DOHH2 (cell line): ENCODE measurements at regions not wholly inside any gene's neighbourhood (a gene's known extent, or its start where the extent isn't known, plus 50 kb on each side); places are given as distances from the start of the nearest gene placed in this dataset.

Experiments used
- H3F3A ChIP-seq: fragments of 200-600 bp; sonication (generic), shearing (Covaris generic); 2 replicates; pipeline ENCODE4 v1.6.0; 2016; ENCODE audit warnings: antibody characterized with exemption, mild to moderate bottlenecking; ENCODE audit not compliant: control insufficient read depth, insufficient read depth
- H3K27ac ChIP-seq: fragments of 200-600 bp; sonication (generic); 2 replicates; pipeline ENCODE4 v1.5.1; 2014; ENCODE audit warnings: low read depth, mild to moderate bottlenecking, low read length, moderate library complexity
- H3K27me3 ChIP-seq: fragments of 200-600 bp; sonication (generic); 2 replicates; pipeline ENCODE4 v1.6.1; 2014; ENCODE audit warnings: mild to moderate bottlenecking, low read length, mixed read lengths; ENCODE audit not compliant: control insufficient read depth
- H3K36me3 ChIP-seq: fragments of 200-600 bp; sonication (generic); 2 replicates; pipeline ENCODE4 v1.6.1; 2014; ENCODE audit warnings: mild to moderate bottlenecking, low read length, moderate library complexity, mixed read lengths; ENCODE audit not compliant: control insufficient read depth
- H3K4me1 ChIP-seq: fragments of 200-600 bp; sonication (generic); 2 replicates; pipeline ENCODE4 v1.6.1; 2014; ENCODE audit warnings: mild to moderate bottlenecking, low read length, mixed read lengths; ENCODE audit not compliant: control insufficient read depth
- H3K4me2 ChIP-seq: fragments of 200-600 bp; sonication (generic); 2 replicates; pipeline ENCODE4 v1.6.0; 2014; ENCODE audit warnings: mild to moderate bottlenecking, low read length, moderate library complexity
- H3K4me3 ChIP-seq: fragments of 200-600 bp; sonication (generic); 2 replicates; pipeline ENCODE4 v1.5.1; 2014; ENCODE audit warnings: mild to moderate bottlenecking, low read length, mixed read lengths
- H3K79me2 ChIP-seq: fragments of 200-600 bp; sonication (generic); 2 replicates; pipeline ENCODE4 v1.6.1; 2014; ENCODE audit warnings: mild to moderate bottlenecking, low read length, mixed read lengths; ENCODE audit not compliant: control insufficient read depth
- H3K9me2 ChIP-seq: fragments of 200-600 bp; sonication (generic); replicated peaks from 2 replicates; pipeline ENCODE4 v1.6.1; 2014; ENCODE audit warnings: mild to moderate bottlenecking, low read length, mixed read lengths; ENCODE audit not compliant: control insufficient read depth
- H3K9me3 ChIP-seq: fragments of 200-600 bp; sonication (generic); 2 replicates; pipeline ENCODE4 v1.6.1; 2014; ENCODE audit warnings: antibody characterized with exemption, low read length, mixed read lengths; ENCODE audit not compliant: control insufficient read depth, insufficient read depth
- H4K20me1 ChIP-seq: fragments of 200-600 bp; sonication (generic); 2 replicates; pipeline ENCODE4 v1.6.0; 2014; ENCODE audit warnings: low read depth, mild to moderate bottlenecking, antibody characterized with exemption, low read length, moderate library complexity; ENCODE audit not compliant: control insufficient read depth, insufficient read depth
- CTCF ChIP-seq: fragments of 200-600 bp; sonication (generic); IDR thresholded peaks from one replicate; pipeline ENCODE4 v1.5.1; 2014; ENCODE audit warnings: antibody characterized with exemption, mild to moderate bottlenecking, low read depth, low read length; ENCODE audit not compliant: poor library complexity, severe bottlenecking
- EZH2phosphoT487 ChIP-seq: fragments of 200-600 bp; sonication (generic); IDR thresholded peaks from 2 replicates; pipeline ENCODE4 v1.6.1; 2017; ENCODE audit warnings: borderline replicate concordance, mild to moderate bottlenecking, antibody characterized with exemption, low read length, moderate library complexity, mixed read lengths

GRCh38 chr17:68800751-68801150 lies 154.4 kb downstream of the ABCA8 start:
- Histone ChIP-seq H4K20me1 (no peaks in the 10 kb centered on the region), H3K4me1 (no peaks in the 10 kb centered on the region), H3K9me3 (no peaks in the 10 kb centered on the region), H3K9me2 (no peaks in the 10 kb centered on the region), H3K27me3 (peaks cover 3% of the 10 kb centered on the region; the same call in 1 of the 2 replicates), H3K36me3 (no peaks in the 10 kb centered on the region), H3K79me2 (no peaks in the 10 kb centered on the region), H3F3A (no peaks in the 10 kb centered on the region), H3K4me3 (no peak overlapping the region), H3K4me2 (no peak overlapping the region), H3K27ac (no peak overlapping the region)
- TF ChIP-seq CTCF (no peak), EZH2phosphoT487 (no peak)

DNA sequence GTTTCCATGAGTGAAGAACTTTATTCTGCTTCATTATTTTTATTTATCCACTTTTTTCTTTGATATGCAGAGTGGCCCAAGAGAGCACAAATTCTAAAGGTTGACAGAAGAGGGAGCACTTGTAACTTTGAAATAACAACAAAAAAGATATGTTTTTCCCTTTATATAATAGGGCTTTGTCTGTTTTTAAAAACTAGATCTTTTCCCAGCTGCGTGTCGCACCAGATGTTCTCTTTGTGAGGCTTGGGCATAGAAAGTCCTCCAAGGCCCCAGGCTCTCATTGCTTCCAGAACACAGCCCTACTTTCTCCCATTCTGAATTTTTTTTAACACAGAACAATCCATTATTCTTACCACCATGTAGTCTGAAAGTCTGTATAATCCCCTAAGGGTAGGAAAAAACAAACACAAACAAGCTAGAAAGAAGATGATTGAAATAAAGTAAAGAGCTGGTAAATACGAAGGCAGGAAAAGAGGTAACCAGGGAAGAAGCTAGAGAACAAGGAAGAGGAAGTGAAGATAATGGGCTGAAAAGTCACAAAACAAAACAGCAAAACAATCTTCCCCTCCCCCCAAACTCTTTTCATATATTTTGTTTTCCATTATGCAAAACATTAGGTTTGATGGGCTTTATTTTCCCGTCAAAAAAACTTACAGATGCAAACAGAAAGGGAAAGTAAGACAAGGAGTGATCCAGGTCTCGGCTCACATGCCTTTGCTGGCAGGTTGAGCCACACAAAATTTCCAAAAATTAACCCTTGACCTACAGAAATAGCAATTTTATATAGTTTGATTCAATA lies 160.4 kb downstream of the ABCA8 start:
- H3K9me3 ChIP-seq: no peaks in the 10 kb centered on the region
- H3K27ac ChIP-seq: no peak overlapping the region
- no peaks in the 10 kb centered on the region for H4K20me1 ChIP-seq
- H3K4me2 ChIP-seq: peak overlapping the region; percentile 52
- H3F3A ChIP-seq: no peaks in the 10 kb centered on the region
- H3K4me3 ChIP-seq: peak overlapping the region; percentile 20; the same call in 1 of the 2 replicates
- H3K79me2 ChIP-seq: no peaks in the 10 kb centered on the region
- H3K36me3 ChIP-seq: no peaks in the 10 kb centered on the region
- peaks cover 8% of the 10 kb centered on the region for H3K4me1 ChIP-seq
- H3K9me2 ChIP-seq: no peaks in the 10 kb centered on the region
- peaks cover 3% of the 10 kb centered on the region; the same call in 1 of the 2 replicates for H3K27me3 ChIP-seq
- TF ChIP-seq EZH2phosphoT487 (no peak), CTCF (peak; percentile 35)

GRCh38 chr17:68792873-68793272 lies 162.3 kb downstream of the ABCA8 start:
- no peaks in the 10 kb centered on the region for H4K20me1 ChIP-seq
- H3K27ac ChIP-seq: no peak overlapping the region
- H3K27me3 ChIP-seq: no peaks in the 10 kb centered on the region
- no peaks in the 10 kb centered on the region for H3K36me3 ChIP-seq
- no peaks in the 10 kb centered on the region for H3K79me2 ChIP-seq
- H3K9me2 ChIP-seq: no peaks in the 10 kb centered on the region
- H3K4me1 ChIP-seq: peaks cover 8% of the 10 kb centered on the region
- H3K4me2 ChIP-seq: no peak overlapping the region
- H3K9me3 ChIP-seq: no peaks in the 10 kb centered on the region
- H3K4me3 ChIP-seq: no peak overlapping the region
- H3F3A ChIP-seq: no peaks in the 10 kb centered on the region
- no peak for TF ChIP-seq CTCF
- TF ChIP-seq EZH2phosphoT487: no peak
